ENCODE measurements at regions not wholly inside any gene's neighbourhood (a gene's known extent, or its start where the extent isn't known, plus 50 kb on each side); places are given as distances from the start of the nearest gene placed in this dataset.

- no peaks in the 10 kb centered on the region for H3K9me3 ChIP-seq
- DNase-seq, result no peak
- intact Hi-C loops (cut with DNase I; ENCODE audit: low total_unique reads), result no loop called here
- H3K4me1 ChIP-seq, result peaks cover 0 to 6% (median 4%) of the 10 kb centered on the region in 4 donors
- H3K36me3 ChIP-seq, result no peaks in the 10 kb centered on the region
- TF ChIP-seq CTCF (IDR thresholded peaks at IDR 0.05) (no peak), POLR2AphosphoS5 (IDR thresholded peaks at IDR 0.05) (no peak), EP300 (IDR thresholded peaks at IDR 0.05) (no peak), POLR2A (IDR thresholded peaks at IDR 0.05) (no peak)
- 62 to 86% (median 81%) methylated on average over 3 of the region's 3 CpGs for WGBS, 5 donors
- no peak overlapping the region for H3K27ac ChIP-seq
- no peaks in the 10 kb centered on the region for H3K27me3 ChIP-seq
- H3K4me3 ChIP-seq, result no peak overlapping the region
These were observed 380.6 kb downstream of the SOX11 start for GRCh38 chr2:6072768-6073167.

- TF ChIP-seq POLR2A (IDR thresholded peaks at IDR 0.05) (no peak), CTCF (IDR thresholded peaks at IDR 0.05) (no peak)
- Histone ChIP-seq H3K27me3 (no peaks in the 10 kb centered on the region), H3K4me1 (peaks cover 0 to 8% (median 4%) of the 10 kb centered on the region in 4 donors), H3K27ac (no peak overlapping the region), H3K36me3 (no peaks in the 10 kb centered on the region), H3K4me3 (no peak overlapping the region), H3K9me3 (no peaks in the 10 kb centered on the region)
- 52 to 70% (median 68%) methylated on average over 11 of the region's 11 CpGs for WGBS, 5 donors
- DNase-seq, result peak in 1 of 2 donors; percentile 55
- intact Hi-C loops (cut with DNase I; ENCODE audit: low total_unique reads), result no loop called here
These were observed 381.3 kb downstream of the SOX11 start for GRCh38 chr2:6073191-6074088.

GRCh38 chr2:6074089-6074643, 382.0 kb downstream of the SOX11 start:
- Histone ChIP-seq H3K27me3 (no peaks in the 10 kb centered on the region), H3K4me3 (no peak overlapping the region), H3K27ac (no peak overlapping the region), H3K4me1 (peaks cover 0 to 13% (median 5%) of the 10 kb centered on the region in 4 donors), H3K9me3 (no peaks in the 10 kb centered on the region), H3K36me3 (no peaks in the 10 kb centered on the region)
- intact Hi-C loops (cut with DNase I; ENCODE audit: low total_unique reads), result no loop called here
- TF ChIP-seq POLR2AphosphoS5 (IDR thresholded peaks at IDR 0.05), result no peak
- no peak for DNase-seq
- WGBS, 5 donors, result 78 to 89% (median 83%) methylated on average over 9 of the region's 9 CpGs

- Histone ChIP-seq H3K27me3 (no peaks in the 10 kb centered on the region), H3K4me1 (peaks cover 0 to 13% (median 10%) of the 10 kb centered on the region in 4 donors), H3K36me3 (no peaks in the 10 kb centered on the region), H3K9me3 (no peaks in the 10 kb centered on the region), H3K27ac (peak overlapping the region in 2 of 5 donors; percentile 50 to 60), H3K4me3 (no peak overlapping the region)
- TF ChIP-seq EP300 (IDR thresholded peaks at IDR 0.05), result no peak
- TF ChIP-seq POLR2AphosphoS5 (IDR thresholded peaks at IDR 0.05), result no peak
- no peak for TF ChIP-seq POLR2A (IDR thresholded peaks at IDR 0.05)
- no peak for TF ChIP-seq CTCF (IDR thresholded peaks at IDR 0.05)
- intact Hi-C loops (cut with DNase I; ENCODE audit: low total_unique reads), result no loop called here
- 23 to 41% (median 33%) methylated on average over 2 of the region's 2 CpGs for WGBS, 5 donors
- no peak for DNase-seq
These were observed 385.4 kb downstream of the SOX11 start for GRCh38 chr2:6077585-6077984.

GRCh38 chr2:6078414-6078813, 386.2 kb downstream of the SOX11 start:
- Histone ChIP-seq H3K4me1 (peaks cover 0 to 13% (median 11%) of the 10 kb centered on the region in 4 donors), H3K4me3 (no peak overlapping the region), H3K9me3 (no peaks in the 10 kb centered on the region), H3K27me3 (no peaks in the 10 kb centered on the region), H3K36me3 (no peaks in the 10 kb centered on the region), H3K27ac (peak overlapping the region in 1 of 5 donors; percentile 50)
- 19 to 36% (median 26%) methylated on average over 3 of the region's 3 CpGs for WGBS, 5 donors
- intact Hi-C loops (cut with DNase I; ENCODE audit: low total_unique reads), result no loop called here
- DNase-seq, result no peak
- TF ChIP-seq POLR2AphosphoS5 (IDR thresholded peaks at IDR 0.05) (no peak), EP300 (IDR thresholded peaks at IDR 0.05) (no peak), CTCF (IDR thresholded peaks at IDR 0.05) (no peak), POLR2A (IDR thresholded peaks at IDR 0.05) (no peak)
